ENCODE measurements at regions not wholly inside any gene's neighbourhood (a gene's known extent, or its start where the extent isn't known, plus 50 kb on each side); places are given as distances from the start of the nearest gene placed in this dataset.
"Not testable (repeated sequence)": the region's sequence is repeated elsewhere in the genome, so short reads cannot be mapped to it uniquely, and the experiment has no call there.

GRCh38 chrX:55841962-55842752 is 124.6 kb downstream of the RRAGB start:
- Histone ChIP-seq H3K4me1 (ENCODE audit: low read depth) (no peaks in the 10 kb centered on the region), H3K9me3 (no peaks in the 10 kb centered on the region), H3K36me3 (ENCODE audit: low read depth) (no peaks in the 10 kb centered on the region), H3K4me3 (no peak overlapping the region)
- no peak for TF ChIP-seq CTCF (IDR thresholded peaks at IDR 0.05)
- intact Hi-C loops (cut with DNase I, micrococcal nuclease) = no loop called here
- DNase-seq (no peak), ATAC-seq (no peak)

GRCh38 chrX:55866779-55867178 is 149.2 kb downstream of the RRAGB start:
- not testable (repeated sequence) for H3K9me3 ChIP-seq, DNase-seq

GRCh38 chrX:55867181-55867651 is 149.7 kb downstream of the RRAGB start:
- ATAC-seq (no peak), DNase-seq (peak in 1 of 3 donors; percentile 26)
- Histone ChIP-seq H3K4me1 (ENCODE audit: low read depth) (peaks cover 3% of the 10 kb centered on the region), H3K36me3 (ENCODE audit: low read depth) (no peaks in the 10 kb centered on the region), H3K9me3 (no peaks in the 10 kb centered on the region), H3K4me3 (no peak overlapping the region)
- intact Hi-C loops (cut with DNase I, micrococcal nuclease) = no loop called here
- TF ChIP-seq CTCF (IDR thresholded peaks at IDR 0.05) = no peak

More at GRCh38 chrX:55866779-55867178, 149.2 kb downstream of the RRAGB start:
- ATAC-seq; intact Hi-C loops (cut with DNase I, micrococcal nuclease); H3K36me3 ChIP-seq (ENCODE audit: low read depth); H3K4me3 ChIP-seq; H3K4me1 ChIP-seq (ENCODE audit: low read depth): not testable (repeated sequence)

- ATAC-seq (no peak), DNase-seq (no peak)
- Histone ChIP-seq H3K9me3 (no peaks in the 10 kb centered on the region), H3K36me3 (ENCODE audit: low read depth) (no peaks in the 10 kb centered on the region), H3K4me3 (no peak overlapping the region), H3K4me1 (ENCODE audit: low read depth) (peaks cover 3% of the 10 kb centered on the region)
- intact Hi-C loops (cut with DNase I, micrococcal nuclease) = no loop called here
- no peak for TF ChIP-seq CTCF (IDR thresholded peaks at IDR 0.05)
Measured at GRCh38 chrX:55867708-55868107, 150.2 kb downstream of the RRAGB start.

- Histone ChIP-seq H3K9me3 (no peaks in the 10 kb centered on the region), H3K36me3 (ENCODE audit: low read depth) (no peaks in the 10 kb centered on the region), H3K4me3 (no peak overlapping the region), H3K4me1 (ENCODE audit: low read depth) (no peaks in the 10 kb centered on the region)
- no peak for ATAC-seq
- DNase-seq = no peak
- intact Hi-C loops (cut with DNase I, micrococcal nuclease) = no loop called here
- no peak for TF ChIP-seq CTCF (IDR thresholded peaks at IDR 0.05)
Measured at GRCh38 chrX:55874807-55875206, 157.3 kb downstream of the RRAGB start.

- H3K9me3 ChIP-seq; H3K4me1 ChIP-seq (ENCODE audit: low read depth); H3K36me3 ChIP-seq (ENCODE audit: low read depth); H3K4me3 ChIP-seq; DNase-seq; ATAC-seq; intact Hi-C loops (cut with DNase I, micrococcal nuclease): not testable (repeated sequence)
Measured at GRCh38 chrX:55883541-55883940, 166.0 kb downstream of the RRAGB start.
